SK-N-SH treated with all-trans-retinoic acid at 6 μM for 48 hours (cell line): ENCODE measurements at regions not wholly inside any gene's neighbourhood (a gene's known extent, or its start where the extent isn't known, plus 50 kb on each side); places are given as distances from the start of the nearest gene placed in this dataset.

Experiments used
- ARNTL ChIP-seq: fragments of 450-650 bp; formaldehyde crosslinking; IDR thresholded peaks from 2 replicates; pipeline ENCODE4 v1.5.0; 2020; ENCODE audit warnings: low read depth, mild to moderate bottlenecking, moderate library complexity, borderline replicate concordance
- BACH2 ChIP-seq: fragments of 250-450 bp; sonication (Bioruptor Pico); IDR thresholded peaks from 2 replicates; pipeline ENCODE4 v1.9.0; 2021; ENCODE audit warnings: mild to moderate bottlenecking, borderline replicate concordance
- SNAI2 ChIP-seq: fragments of 250-450 bp; sonication (Bioruptor Pico); IDR thresholded peaks from 2 replicates; pipeline ENCODE4 v1.5.0; 2020; ENCODE audit warnings: mild to moderate bottlenecking, moderate library complexity
- ZFP30 ChIP-seq: fragments of 450-650 bp; formaldehyde crosslinking; IDR thresholded peaks from 2 replicates; pipeline ENCODE4 v1.5.0; 2022; ENCODE audit warnings: mild to moderate bottlenecking, moderate library complexity

DNA sequence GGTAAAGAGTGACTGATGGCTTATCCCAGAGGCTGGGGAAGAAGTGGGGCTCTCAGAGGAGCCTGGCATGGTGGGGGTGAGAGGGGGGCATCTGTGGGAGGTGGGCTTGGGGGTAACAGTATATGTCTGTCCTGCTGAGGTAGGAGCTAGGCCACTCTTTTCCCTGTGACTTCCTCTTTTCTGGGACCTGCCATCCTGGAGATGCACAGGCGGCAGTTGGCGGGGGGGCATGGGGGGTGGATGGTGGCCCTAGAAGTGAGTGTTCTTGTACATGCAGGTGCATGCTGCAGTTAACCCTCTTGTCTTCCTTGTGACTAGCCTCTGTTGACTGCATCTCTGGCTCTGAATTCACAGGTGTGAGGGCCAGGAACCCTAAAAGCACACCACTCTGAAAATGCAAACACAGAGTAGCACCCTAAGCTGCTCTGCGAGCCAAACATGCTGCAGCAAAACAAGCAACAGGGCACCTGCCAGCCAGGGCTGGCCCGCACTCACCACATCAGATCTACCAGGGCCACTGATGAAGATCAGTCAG is 123.8 kb upstream of the SHB start:
- TF ChIP-seq BACH2 (CRISPR knock-in tag), result no peak
- TF ChIP-seq SNAI2 (CRISPR knock-in tag), result no peak
- TF ChIP-seq ARNTL, result no peak
- TF ChIP-seq ZFP30 (CRISPR knock-in tag), result no peak
